HEK293 (cell line): ENCODE measurements at regions not wholly inside any gene's neighbourhood (a gene's known extent, or its start where the extent isn't known, plus 50 kb on each side); places are given as distances from the start of the nearest gene placed in this dataset.

ENCODE experiments used
- CTCF ChIA-PET: fragments of 350-600 bp; formaldehyde crosslinking; extraction: SDS; loops from one replicate; lab custom pipeline; 2021; ENCODE audit warnings: antibody characterized with exemption; lab: Yijun Ruan, JAX
- POLR2A ChIA-PET: fragments of 300-600 bp; formaldehyde crosslinking; extraction: SDS; loops from one replicate; lab custom pipeline; 2020; ENCODE audit warnings: antibody characterized with exemption, inconsistent platforms; lab: Yijun Ruan, JAX
- H3K27ac ChIP-seq: fragments of 200-500 bp; sonication (Bioruptor generic); 2 replicates; pipeline ENCODE4 v1.5.1; 2014; ENCODE audit warnings: low read depth, low read length, control low read depth, inconsistent platforms; ENCODE audit errors: extremely low read depth
- H3K36me3 ChIP-seq, 2 experiments: fragments of 200-500 bp in 1 of 2; sonication (Bioruptor generic) in 1 of 2; 1 replicate in 1 of 2; 2 replicates in 1 of 2; pipeline ENCODE4 v1.5.1; 2014 to 2017; ENCODE audit warnings: inconsistent platforms in 2 of 2, low read length in 2 of 2; ENCODE audit not compliant: control insufficient read depth in 2 of 2, insufficient read depth in 1 of 2
- H3K4me1 ChIP-seq: fragments of 200-500 bp; sonication (Bioruptor generic); 2 replicates; pipeline ENCODE4 v1.5.1; 2014; ENCODE audit warnings: mild to moderate bottlenecking, low read length, inconsistent platforms; ENCODE audit not compliant: control insufficient read depth, insufficient read depth
- H3K4me3 ChIP-seq: 2 replicates; pipeline ENCODE4 v1.5.1; 2011; ENCODE audit warnings: low read depth, mild to moderate bottlenecking, control low read depth, low read length, moderate library complexity
- H3K9me3 ChIP-seq: fragments of 200-500 bp; sonication (Bioruptor generic); 2 replicates; pipeline ENCODE4 v1.5.1; 2014; ENCODE audit warnings: low read depth, low read length, inconsistent platforms; ENCODE audit not compliant: control insufficient read depth, insufficient read depth
- KLF16 ChIP-seq: fragments of 450-650 bp; formaldehyde crosslinking; IDR thresholded peaks from 2 replicates; pipeline ENCODE4 v1.5.1; 2017; ENCODE audit warnings: missing biosample characterization, missing genetic modification characterization
- KLF7 ChIP-seq: fragments of 450-650 bp; formaldehyde crosslinking; IDR thresholded peaks from 2 replicates; pipeline ENCODE4 v1.5.1; 2016; ENCODE audit warnings: missing biosample characterization, missing genetic modification characterization, borderline replicate concordance
- ZFP37 ChIP-seq: fragments of 450-650 bp; formaldehyde crosslinking; IDR thresholded peaks from 2 replicates; pipeline ENCODE4 v1.5.1; 2016; ENCODE audit warnings: missing biosample characterization, missing genetic modification characterization
- ZNF140 ChIP-seq: fragments of 450-650 bp; formaldehyde crosslinking; IDR thresholded peaks from 2 replicates; pipeline ENCODE4 v1.5.1; 2016; ENCODE audit warnings: missing biosample characterization, missing genetic modification characterization
- ZNF18 ChIP-seq: fragments of 450-650 bp; formaldehyde crosslinking; IDR thresholded peaks from 2 replicates; pipeline ENCODE4 v1.5.1; 2016; ENCODE audit warnings: missing biosample characterization, missing genetic modification characterization
- ZNF2 ChIP-seq: fragments of 450-650 bp; formaldehyde crosslinking; IDR thresholded peaks from 2 replicates; pipeline ENCODE4 v1.5.1; 2016; ENCODE audit warnings: missing biosample characterization, missing genetic modification characterization
- ZNF24 ChIP-seq: fragments of 450-650 bp; formaldehyde crosslinking; IDR thresholded peaks from 2 replicates; pipeline ENCODE4 v1.5.1; 2016; ENCODE audit warnings: missing biosample characterization, missing genetic modification characterization
- ZNF280C ChIP-seq: fragments of 450-650 bp; formaldehyde crosslinking; IDR thresholded peaks from 2 replicates; pipeline ENCODE4 v1.5.1; 2016; ENCODE audit warnings: missing biosample characterization, missing genetic modification characterization
- ZNF362 ChIP-seq: fragments of 450-650 bp; formaldehyde crosslinking; IDR thresholded peaks from 2 replicates; pipeline ENCODE4 v1.5.1; 2016; ENCODE audit warnings: missing biosample characterization, missing genetic modification characterization
- ZNF404 ChIP-seq: fragments of 450-650 bp; formaldehyde crosslinking; IDR thresholded peaks from 2 replicates; pipeline ENCODE4 v1.5.1; 2017; ENCODE audit warnings: missing biosample characterization, missing genetic modification characterization
- ZNF501 ChIP-seq: fragments of 450-650 bp; formaldehyde crosslinking; IDR thresholded peaks from 2 replicates; pipeline ENCODE4 v1.5.1; 2016; ENCODE audit warnings: missing biosample characterization, missing genetic modification characterization
- ZNF621 ChIP-seq: fragments of 450-650 bp; formaldehyde crosslinking; IDR thresholded peaks from 2 replicates; pipeline ENCODE4 v1.5.1; 2017; ENCODE audit warnings: missing biosample characterization, missing genetic modification characterization
- ZNF624 ChIP-seq: fragments of 450-650 bp; formaldehyde crosslinking; IDR thresholded peaks from 2 replicates; pipeline ENCODE4 v1.5.1; 2017; ENCODE audit warnings: missing biosample characterization, missing genetic modification characterization
- ZNF747 ChIP-seq: fragments of 450-650 bp; formaldehyde crosslinking; IDR thresholded peaks from 2 replicates; pipeline ENCODE4 v1.5.1; 2016; ENCODE audit warnings: missing biosample characterization, missing genetic modification characterization
- ZSCAN23 ChIP-seq: fragments of 450-650 bp; formaldehyde crosslinking; IDR thresholded peaks from 2 replicates; pipeline ENCODE4 v1.5.1; 2016; ENCODE audit warnings: missing biosample characterization, missing genetic modification characterization
- ZXDB ChIP-seq: fragments of 450-650 bp; formaldehyde crosslinking; IDR thresholded peaks from 2 replicates; pipeline ENCODE4 v1.5.1; 2016; ENCODE audit warnings: missing biosample characterization, missing genetic modification characterization

- no peaks in the 10 kb centered on the region for H3K36me3 ChIP-seq
- TF ChIP-seq ZNF280C (tag by site-specific recombination) (no peak), ZSCAN23 (tag by site-specific recombination) (no peak), ZNF140 (no peak), ZNF362 (no peak)
- TF ChIP-seq, all 188 proteins: peak for 0
- H3K9me3 ChIP-seq, result no peaks in the 10 kb centered on the region
- H3K27ac ChIP-seq, result no peak overlapping the region
- ChIA-PET CTCF (interaction anchor here (0.6 kb wide), 1 partner anchor 86 kb away, joined by 3 read pairs; no protein-coding TSS in a partner anchor), POLR2A (no interaction called here)
- no peak overlapping the region for H3K4me3 ChIP-seq
- H3K4me1 ChIP-seq, result no peaks in the 10 kb centered on the region
These were observed 92.5 kb downstream of the ARL4A start for GRCh38 chr7:12779947-12780346.

GRCh38 chr7:12783421-12784095 is 96.1 kb downstream of the ARL4A start:
- CTCF ChIA-PET, result no interaction called here
- no peak for TF ChIP-seq ZNF2 (tag by site-specific recombination)
- TF ChIP-seq ZXDB (tag by site-specific recombination), result no peak
- TF ChIP-seq ZNF501 (tag by site-specific recombination), result no peak
- TF ChIP-seq KLF16, result no peak
- TF ChIP-seq ZNF624 (tag by site-specific recombination), result no peak
- no peak for TF ChIP-seq ZNF24 (tag by site-specific recombination)
- TF ChIP-seq ZNF621 (tag by site-specific recombination), result no peak
- TF ChIP-seq ZFP37 (tag by site-specific recombination), result no peak
- no peak for TF ChIP-seq ZNF18
- no peak for TF ChIP-seq ZNF280C (tag by site-specific recombination)
- Histone ChIP-seq H3K4me3 (no peak overlapping the region), H3K27ac (no peak overlapping the region), H3K36me3 (no peaks in the 10 kb centered on the region), H3K4me1 (no peaks in the 10 kb centered on the region), H3K9me3 (no peaks in the 10 kb centered on the region)
- POLR2A ChIA-PET, result no interaction called here

- H3K4me3 ChIP-seq, result no peak overlapping the region
- ChIA-PET POLR2A (interaction anchor here (0.6 kb wide), 1 partner anchor 95 kb away, joined by 4 read pairs; no protein-coding TSS in a partner anchor), CTCF (interaction anchor here (0.6 kb wide), 2 partner anchors 151 to 495 kb away, joined by 3 to 5 read pairs; no protein-coding TSS in a partner anchor)
- no peaks in the 10 kb centered on the region for H3K9me3 ChIP-seq
- TF ChIP-seq KLF7, result no peak
- no peak for TF ChIP-seq ZNF747 (tag by site-specific recombination)
- no peak for TF ChIP-seq ZNF404 (tag by site-specific recombination)
- H3K36me3 ChIP-seq, result no peaks in the 10 kb centered on the region
- no peak overlapping the region for H3K27ac ChIP-seq
- no peaks in the 10 kb centered on the region for H3K4me1 ChIP-seq
These were observed 98.0 kb downstream of the ARL4A start for GRCh38 chr7:12785473-12785872.
